DMS 273 (cell line): ENCODE measurements at regions not wholly inside any gene's neighbourhood (a gene's known extent, or its start where the extent isn't known, plus 50 kb on each side); places are given as distances from the start of the nearest gene placed in this dataset.

Experiments
- DNase-seq: peaks from one replicate; lab custom pipeline; 2025; ENCODE audit not compliant: unreplicated experiment; lab: John Stamatoyannopoulos, UW

DNA sequence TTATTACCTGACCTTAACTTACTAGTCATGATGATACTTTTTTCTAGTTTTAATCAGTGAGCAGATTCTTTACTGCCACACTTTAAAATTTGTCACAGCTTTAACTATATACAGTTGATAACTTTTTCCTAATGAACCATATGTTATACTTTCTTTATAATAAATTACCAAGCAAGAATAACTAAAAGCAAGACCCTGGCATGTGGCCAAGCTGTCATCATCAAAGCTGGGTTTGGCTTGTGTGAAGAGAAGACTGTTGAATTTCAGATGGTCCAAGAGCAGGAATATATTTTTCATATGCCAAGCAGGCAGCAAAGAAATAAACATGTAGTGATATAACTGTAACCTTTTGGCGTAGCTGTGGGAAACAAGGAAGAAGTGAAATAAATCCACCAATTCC lies 93.5 kb downstream of the PUS7L start:
- peak; percentile 8 for DNase-seq

DNA sequence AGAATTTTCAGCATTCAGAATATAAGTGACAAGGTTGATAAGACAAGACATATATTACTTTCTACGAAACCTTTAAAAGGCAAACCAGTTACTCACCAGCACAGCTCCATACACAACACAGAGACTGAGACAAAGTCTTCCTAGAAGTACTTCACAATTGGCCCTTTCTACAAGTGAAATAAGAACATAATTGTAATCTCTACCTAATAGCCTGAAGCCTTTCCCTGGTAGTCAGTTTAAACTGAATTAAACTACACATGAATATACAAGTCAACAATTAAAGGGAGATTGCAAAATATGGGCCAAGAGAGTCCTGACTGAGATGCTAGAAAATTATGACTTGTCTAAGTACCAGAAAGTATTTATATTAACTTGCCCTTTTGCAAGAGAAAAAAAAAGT lies 95.9 kb downstream of the PUS7L start:
- DNase-seq, result no peak

DNA sequence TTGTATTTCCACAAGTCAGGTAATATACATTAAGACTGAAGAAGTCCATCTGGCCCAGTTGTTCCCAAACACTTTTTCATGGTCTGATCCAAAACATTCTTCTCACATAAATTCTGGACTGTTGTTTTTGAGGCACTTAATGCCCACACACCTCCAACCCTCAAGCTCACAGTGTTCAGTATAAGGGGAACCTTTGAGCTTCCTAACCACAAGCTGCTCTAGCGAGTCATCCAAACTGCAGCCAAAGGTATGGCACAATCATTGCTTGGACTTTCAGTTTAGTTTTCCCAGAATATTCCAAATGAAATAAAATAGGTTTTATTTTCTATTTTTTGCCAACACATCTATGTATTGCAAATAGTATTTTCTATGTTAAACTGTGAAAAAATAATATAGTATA lies 103.0 kb downstream of the PUS7L start:
- no peak for DNase-seq

DNA sequence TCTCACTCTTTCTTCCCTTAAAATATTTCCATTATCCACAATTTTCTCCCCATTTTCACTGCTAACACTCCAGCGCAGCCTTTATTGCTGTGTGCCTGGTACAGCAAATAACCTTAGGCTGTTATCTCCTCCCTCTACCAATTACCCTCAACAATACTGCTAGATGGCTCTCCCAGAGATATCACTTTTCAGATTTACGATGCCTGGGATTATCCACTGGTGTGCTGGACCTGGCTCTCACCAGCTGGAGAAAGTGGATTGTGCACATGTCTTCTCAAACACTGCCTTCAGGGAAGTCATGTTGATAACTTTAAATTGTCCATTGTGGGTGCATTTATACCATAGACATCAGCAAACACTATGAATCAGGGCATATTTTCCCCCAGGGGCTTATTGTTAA lies 101.9 kb upstream of the ADAMTS20 start:
- DNase-seq, result no peak

DNA sequence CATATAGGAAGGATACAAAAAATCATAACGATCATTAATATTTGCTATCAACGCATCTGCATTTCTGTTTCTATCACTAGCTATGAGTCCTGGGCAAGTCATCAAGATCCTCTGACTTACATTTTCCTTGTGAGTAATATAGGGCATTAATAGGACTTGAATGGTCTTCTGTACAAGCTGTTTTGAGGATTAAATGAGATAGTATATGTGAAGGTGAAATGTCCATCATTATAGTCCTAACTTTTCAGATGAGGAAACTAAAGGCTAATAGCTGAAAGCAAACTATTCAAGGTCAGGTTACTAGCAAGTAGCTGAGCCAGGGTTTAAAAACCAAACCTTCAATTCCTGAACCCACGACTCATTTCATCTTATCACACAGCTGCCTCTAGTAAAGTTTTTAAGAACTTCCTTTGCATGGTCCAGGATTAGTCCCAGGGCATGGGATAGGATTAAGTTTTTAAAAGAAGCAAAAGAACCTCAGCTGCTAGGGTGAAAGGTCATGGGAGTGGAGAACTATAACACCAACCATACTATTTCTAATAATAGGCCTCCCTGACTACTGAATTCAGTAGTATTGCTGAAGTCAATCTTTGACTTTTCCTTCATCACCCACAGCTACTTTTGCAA lies 101.4 kb upstream of the ADAMTS20 start:
- no peak for DNase-seq

DNA sequence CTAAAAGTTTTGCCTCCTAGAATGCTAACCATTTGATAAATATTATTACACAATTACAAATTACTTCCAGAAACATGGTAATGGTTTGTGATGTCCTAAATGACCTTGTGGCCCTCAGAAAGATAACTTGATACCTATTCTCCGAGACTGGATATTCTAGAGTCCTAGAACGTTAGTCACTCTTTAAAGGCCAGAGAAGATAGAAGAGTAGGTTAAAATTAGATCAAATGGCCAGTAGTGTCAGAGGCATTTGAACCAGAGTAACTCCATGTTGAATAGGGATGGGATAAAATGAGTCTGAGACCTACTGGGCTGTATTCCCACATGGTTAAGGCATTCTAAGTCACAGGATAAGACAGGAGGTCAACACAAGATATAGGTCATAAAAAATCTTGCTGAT lies 96.6 kb upstream of the ADAMTS20 start:
- DNase-seq, result no peak

DNA sequence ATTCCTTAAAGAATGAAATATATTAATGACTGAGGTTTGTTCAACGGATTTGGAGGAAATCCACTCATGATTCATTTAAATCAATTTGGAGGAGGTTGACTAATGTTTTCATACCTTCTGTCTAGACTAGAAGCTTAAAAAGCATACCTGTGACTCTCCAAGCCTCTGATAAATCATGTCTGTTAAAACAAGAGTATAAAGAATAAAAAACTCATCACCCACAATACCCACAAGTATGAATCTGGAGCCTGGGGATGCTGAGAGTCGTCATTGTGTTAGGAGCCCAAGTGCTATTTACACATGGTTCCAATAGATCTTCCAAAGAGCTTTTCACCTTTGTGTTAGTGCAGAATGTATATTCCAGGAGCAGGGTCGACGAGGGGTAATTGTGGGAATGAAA lies 86.8 kb upstream of the ADAMTS20 start:
- no peak for DNase-seq

DNA sequence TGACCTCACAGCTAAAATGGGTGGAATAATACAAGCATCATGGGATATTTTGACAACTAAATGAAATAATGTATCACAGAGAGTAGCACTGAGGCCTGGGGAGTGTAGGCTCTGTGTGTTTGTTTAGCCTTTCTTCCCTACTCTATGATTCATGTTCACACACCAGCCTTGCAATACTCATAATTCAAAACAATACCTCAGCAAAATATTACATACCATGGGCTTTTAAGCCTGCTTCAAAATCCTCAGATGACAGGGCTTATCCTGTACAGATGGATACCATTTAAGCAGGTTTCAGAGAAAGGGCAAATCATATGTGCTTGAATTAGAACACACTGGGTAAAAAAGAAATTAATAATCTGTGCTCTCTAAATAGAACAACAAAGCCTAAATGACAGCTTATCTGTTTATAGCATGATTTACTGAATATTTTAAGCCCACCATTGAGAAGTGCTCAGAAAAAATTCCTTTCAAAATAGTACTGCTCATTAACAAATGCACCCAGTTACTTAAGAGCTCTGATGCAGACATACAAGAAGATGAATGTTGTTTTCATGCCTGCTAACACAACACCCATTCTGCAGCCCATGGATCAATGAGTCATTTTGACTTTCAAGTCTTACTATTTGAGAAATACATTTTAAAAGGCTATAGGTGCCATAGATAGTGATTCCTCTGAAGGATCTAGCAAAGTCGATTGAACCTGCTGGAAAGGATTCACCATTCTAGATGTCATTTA lies 84.9 kb upstream of the ADAMTS20 start:
- no peak for DNase-seq

DNA sequence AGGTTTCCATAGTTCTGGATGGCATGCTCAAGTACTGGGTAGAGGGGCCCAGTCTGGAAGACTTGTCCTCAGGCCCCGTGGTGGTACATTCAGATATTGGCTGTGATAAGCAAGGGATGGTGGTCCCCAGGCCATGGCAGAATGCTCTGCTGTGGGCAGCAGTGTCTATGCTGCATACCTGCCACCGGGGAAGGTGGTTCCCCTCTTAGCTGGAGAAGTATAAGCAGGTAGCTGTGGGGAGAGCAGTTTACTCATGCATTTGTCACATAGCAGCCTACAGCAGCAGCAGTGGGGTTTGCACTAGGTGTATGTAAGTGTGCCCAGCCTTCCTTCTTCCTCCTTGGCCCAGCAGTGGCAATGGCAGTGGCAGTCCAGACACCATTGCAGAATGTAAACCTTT lies 69.3 kb upstream of the ADAMTS20 start:
- no peak for DNase-seq

DNA sequence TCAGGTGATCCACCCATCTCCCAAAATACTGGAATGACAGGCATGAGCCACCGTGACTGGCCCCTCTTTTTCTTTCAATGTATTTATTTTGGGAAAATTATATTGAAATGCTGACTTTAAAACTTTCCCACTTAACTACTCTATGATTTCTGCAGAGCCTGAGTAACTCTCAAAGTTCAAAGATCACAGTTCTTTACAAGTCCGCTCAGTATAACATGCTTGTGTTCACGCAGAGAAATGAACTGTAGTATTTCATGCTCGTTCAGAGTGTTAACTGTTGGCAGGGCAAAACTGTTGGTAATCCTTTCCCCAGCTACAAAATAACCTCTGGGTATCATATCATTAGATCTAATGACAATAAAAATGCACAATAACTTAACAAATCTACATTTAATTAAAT lies 50.7 kb upstream of the ADAMTS20 start:
- no peak for DNase-seq
